ELR (cell line): ENCODE measurements at regions not wholly inside any gene's neighbourhood (a gene's known extent, or its start where the extent isn't known, plus 50 kb on each side); places are given as distances from the start of the nearest gene placed in this dataset.
"Not testable (repeated sequence)": the region's sequence is repeated elsewhere in the genome, so short reads cannot be mapped to it uniquely, and the experiment has no call there.

Experiments used
- DNase-seq: peaks from one replicate; pipeline ENCODE4 v3.0.0-alpha.2; 2015; ENCODE audit warnings: low read depth

- DNase-seq, result no peak
These were observed 111.8 kb downstream of the KIF26A start for GRCh38 chr14:104250175-104250574.

GRCh38 chr14:104252256-104253215, 114.1 kb downstream of the KIF26A start:
- no peak for DNase-seq

GRCh38 chr14:104253223-104253822, 114.9 kb downstream of the KIF26A start:
- no peak for DNase-seq

- DNase-seq, result no peak
These were observed 115.5 kb downstream of the KIF26A start for GRCh38 chr14:104253901-104254353.

- no peak for DNase-seq
These were observed 116.5 kb downstream of the KIF26A start for GRCh38 chr14:104254735-104255400.

GRCh38 chr14:104256025-104256424, 117.6 kb downstream of the KIF26A start:
- no peak for DNase-seq

- DNase-seq, result no peak
These were observed 124.4 kb downstream of the KIF26A start for GRCh38 chr14:104262515-104263514.

GRCh38 chr14:104263675-104264358, 125.4 kb downstream of the KIF26A start:
- no peak for DNase-seq

GRCh38 chr14:104264495-104265265, 126.3 kb downstream of the KIF26A start:
- DNase-seq, result no peak

- DNase-seq, result no peak
These were observed 127.7 kb downstream of the KIF26A start for GRCh38 chr14:104265918-104266630.

GRCh38 chr14:104266631-104267575, 128.5 kb downstream of the KIF26A start:
- no peak for DNase-seq

GRCh38 chr14:104267895-104268294, 129.5 kb downstream of the KIF26A start:
- no peak for DNase-seq

- DNase-seq, result no peak
These were observed 129.9 kb downstream of the KIF26A start for GRCh38 chr14:104268295-104268694.

GRCh38 chr14:104268725-104269436, 130.5 kb downstream of the KIF26A start:
- no peak for DNase-seq

GRCh38 chr14:104269511-104270241, 131.3 kb downstream of the KIF26A start:
- not testable (repeated sequence) for DNase-seq

- no peak for DNase-seq
These were observed 133.0 kb downstream of the KIF26A start for GRCh38 chr14:104271391-104271790.

- no peak for DNase-seq
These were observed 136.4 kb downstream of the KIF26A start for GRCh38 chr14:104274806-104275205.
